ENCODE measurements at regions not wholly inside any gene's neighbourhood (a gene's known extent, or its start where the extent isn't known, plus 50 kb on each side); places are given as distances from the start of the nearest gene placed in this dataset.
"Not testable (repeated sequence)": the region's sequence is repeated elsewhere in the genome, so short reads cannot be mapped to it uniquely, and the experiment has no call there.

GRCh38 chr2:131639001-131639620, 111.4 kb downstream of the CCDC74A start:
- DNase-seq (ENCODE audit: low read depth), result not testable (repeated sequence)

GRCh38 chr2:131641414-131642206, 113.9 kb downstream of the CCDC74A start:
- DNase-seq (ENCODE audit: low read depth), result no peak

GRCh38 chr2:131643180-131643579, 115.5 kb downstream of the CCDC74A start:
- not testable (repeated sequence) for DNase-seq (ENCODE audit: low read depth)

- DNase-seq (ENCODE audit: low read depth), result no peak
These were observed 117.6 kb downstream of the CCDC74A start for GRCh38 chr2:131645177-131645765.

GRCh38 chr2:131646220-131646619, 118.5 kb downstream of the CCDC74A start:
- not testable (repeated sequence) for DNase-seq (ENCODE audit: low read depth)

GRCh38 chr2:131646669-131647297, 119.1 kb downstream of the CCDC74A start:
- DNase-seq (ENCODE audit: low read depth), result no peak

GRCh38 chr2:131648565-131648964, 120.9 kb downstream of the CCDC74A start:
- DNase-seq (ENCODE audit: low read depth), result not testable (repeated sequence)

GRCh38 chr2:131652246-131652645, 124.6 kb downstream of the CCDC74A start:
- DNase-seq (ENCODE audit: low read depth), result not testable (repeated sequence)

GRCh38 chr2:131654107-131654506, 126.4 kb downstream of the CCDC74A start:
- not testable (repeated sequence) for DNase-seq (ENCODE audit: low read depth)

GRCh38 chr2:131656816-131657633, 129.3 kb downstream of the CCDC74A start:
- DNase-seq (ENCODE audit: low read depth), result no peak

GRCh38 chr2:131657895-131658768, 130.4 kb downstream of the CCDC74A start:
- DNase-seq (ENCODE audit: low read depth), result no peak

GRCh38 chr2:131658769-131659131, 131.1 kb downstream of the CCDC74A start:
- DNase-seq (ENCODE audit: low read depth), result no peak

- no peak for DNase-seq (ENCODE audit: low read depth)
These were observed 131.5 kb downstream of the CCDC74A start for GRCh38 chr2:131659168-131659572.

GRCh38 chr2:131661101-131661782, 133.6 kb downstream of the CCDC74A start:
- DNase-seq (ENCODE audit: low read depth), result not testable (repeated sequence)

- not testable (repeated sequence) for DNase-seq (ENCODE audit: low read depth)
These were observed 134.3 kb downstream of the CCDC74A start for GRCh38 chr2:131661884-131662535.

GRCh38 chr2:131663501-131663900, 135.8 kb downstream of the CCDC74A start:
- not testable (repeated sequence) for DNase-seq (ENCODE audit: low read depth)

- DNase-seq (ENCODE audit: low read depth), result not testable (repeated sequence)
These were observed 138.0 kb downstream of the CCDC74A start for GRCh38 chr2:131665716-131666115.

GRCh38 chr2:131668794-131669540, 141.3 kb downstream of the CCDC74A start:
- not testable (repeated sequence) for DNase-seq (ENCODE audit: low read depth)

Measured in activated T-cell treated with anti-CD3 and anti-CD28 coated beads for 48 hours (primary cell).